ENCODE measurements at regions not wholly inside any gene's neighbourhood (a gene's known extent, or its start where the extent isn't known, plus 50 kb on each side); places are given as distances from the start of the nearest gene placed in this dataset.

DNA sequence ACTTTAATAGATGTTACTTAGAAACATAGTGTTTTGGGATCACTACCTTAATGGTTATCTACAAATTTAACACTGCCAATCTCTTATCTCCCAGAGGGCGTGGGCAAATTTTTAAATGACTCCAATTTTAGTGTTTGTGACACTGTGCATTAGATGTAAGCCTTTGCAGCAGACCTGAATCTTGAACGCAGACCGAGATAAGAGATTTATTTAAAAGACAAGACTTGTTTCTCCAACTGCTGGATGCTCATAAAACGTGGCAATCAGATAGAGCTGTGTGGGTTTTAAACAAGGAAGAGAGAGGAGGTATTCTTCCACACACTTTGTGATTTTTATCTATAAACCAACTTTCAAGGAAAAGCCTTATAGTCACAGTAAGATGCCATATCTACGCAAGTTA is 252.5 kb upstream of the NR3C2 start:
- intact Hi-C loops (cut with DNase I): no loop called here
- H3K36me3 ChIP-seq: no peaks in the 10 kb centered on the region
- TF ChIP-seq CTCF (IDR thresholded peaks at IDR 0.05): no peak
- TF ChIP-seq POLR2A (IDR thresholded peaks at IDR 0.05): no peak
- no peaks in the 10 kb centered on the region for H3K9me3 ChIP-seq
- DNase-seq: no peak
- H3K4me3 ChIP-seq: no peak overlapping the region
- H3K4me1 ChIP-seq: no peaks in the 10 kb centered on the region
- H3K27ac ChIP-seq: no peak overlapping the region
- no peaks in the 10 kb centered on the region for H3K27me3 ChIP-seq
- 76 to 78% methylated on average over 5 of the region's 5 CpGs for WGBS, 2 donors

- Histone ChIP-seq H3K9me3 (no peaks in the 10 kb centered on the region), H3K27ac (no peak overlapping the region), H3K4me1 (no peaks in the 10 kb centered on the region), H3K36me3 (no peaks in the 10 kb centered on the region), H3K27me3 (no peaks in the 10 kb centered on the region), H3K4me3 (no peak overlapping the region)
- DNase-seq: no peak
- WGBS, 2 donors: 61 to 80% methylated on average over 2 of the region's 2 CpGs
- intact Hi-C loops (cut with DNase I): no loop called here
- TF ChIP-seq POLR2A (IDR thresholded peaks at IDR 0.05) (no peak), CTCF (IDR thresholded peaks at IDR 0.05) (no peak)
Observed at GRCh38 chr4:148693913-148694649, 251.9 kb upstream of the NR3C2 start.

DNA sequence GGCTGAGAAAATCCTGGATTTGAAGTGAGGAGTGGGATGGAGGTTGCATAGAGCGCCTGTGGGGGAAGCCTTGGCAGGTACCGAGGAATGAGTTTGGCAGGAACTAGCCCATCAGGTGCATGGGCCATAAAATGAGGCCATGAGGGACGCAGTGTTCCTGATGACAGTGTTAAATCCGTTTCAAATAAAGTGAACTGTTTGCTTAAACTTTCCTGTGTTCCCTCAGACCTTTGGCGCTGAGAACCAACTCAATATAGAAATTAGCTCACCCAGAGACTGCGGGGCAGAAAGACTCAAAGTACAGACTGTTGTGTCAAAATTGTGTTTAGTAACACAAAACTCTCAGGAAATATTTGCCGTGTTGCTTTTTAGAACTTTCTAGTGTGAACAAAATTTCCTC is 250.0 kb upstream of the NR3C2 start:
- Histone ChIP-seq H3K27me3 (no peaks in the 10 kb centered on the region), H3K9me3 (no peaks in the 10 kb centered on the region), H3K27ac (no peak overlapping the region), H3K36me3 (no peaks in the 10 kb centered on the region), H3K4me3 (no peak overlapping the region), H3K4me1 (no peaks in the 10 kb centered on the region)
- no peak for TF ChIP-seq CTCF (IDR thresholded peaks at IDR 0.05)
- TF ChIP-seq POLR2A (IDR thresholded peaks at IDR 0.05): no peak
- DNase-seq: no peak
- 78 to 82% methylated on average over 7 of the region's 7 CpGs for WGBS, 2 donors
- intact Hi-C loops (cut with DNase I): no loop called here

DNA sequence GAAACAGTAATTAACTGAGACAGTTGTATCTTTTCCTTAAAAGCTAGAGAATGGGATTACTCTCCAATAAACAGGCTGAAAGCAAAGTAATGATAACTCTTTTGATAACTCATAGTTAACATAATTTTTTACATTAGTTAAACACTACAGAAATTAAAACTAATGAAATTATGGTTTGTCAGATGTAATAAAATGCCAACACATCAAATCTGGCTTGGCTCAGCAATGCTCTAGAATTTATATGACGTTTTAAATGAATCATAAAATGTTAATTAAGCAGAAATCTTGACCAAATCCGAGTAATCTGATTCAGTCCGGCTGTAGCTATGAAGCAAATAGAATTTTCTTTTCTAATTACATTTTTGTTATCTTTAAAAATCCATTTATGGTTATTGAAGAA is 244.2 kb upstream of the NR3C2 start:
- no peak for TF ChIP-seq CTCF (IDR thresholded peaks at IDR 0.05)
- TF ChIP-seq POLR2A (IDR thresholded peaks at IDR 0.05): no peak
- Histone ChIP-seq H3K36me3 (no peaks in the 10 kb centered on the region), H3K4me3 (no peak overlapping the region), H3K4me1 (no peaks in the 10 kb centered on the region), H3K27ac (no peak overlapping the region), H3K27me3 (no peaks in the 10 kb centered on the region), H3K9me3 (no peaks in the 10 kb centered on the region)
- 46 to 61% methylated on average over 3 of the region's 3 CpGs for WGBS, 2 donors
- DNase-seq: no peak
- intact Hi-C loops (cut with DNase I): no loop called here

DNA sequence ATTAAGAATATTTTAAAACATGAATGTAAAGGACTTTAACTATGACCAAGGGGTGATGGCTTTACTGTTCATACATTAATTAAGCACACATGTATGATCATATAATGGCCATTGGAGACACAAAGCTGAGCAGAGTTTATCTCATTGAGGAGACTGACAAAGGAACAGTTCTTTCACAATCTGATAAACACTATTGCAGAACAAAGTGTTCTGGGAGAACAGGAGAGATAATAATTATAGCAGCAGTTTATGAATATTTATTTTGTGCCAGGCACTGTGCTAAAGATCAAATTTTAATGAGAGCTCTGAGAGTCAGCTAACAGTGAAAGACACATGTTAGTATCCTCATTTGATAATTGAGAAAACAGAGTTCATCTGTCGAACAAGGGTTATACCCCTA is 242.4 kb upstream of the NR3C2 start:
- Histone ChIP-seq H3K27ac (no peak overlapping the region), H3K36me3 (no peaks in the 10 kb centered on the region), H3K4me3 (no peak overlapping the region), H3K4me1 (no peaks in the 10 kb centered on the region), H3K27me3 (no peaks in the 10 kb centered on the region), H3K9me3 (no peaks in the 10 kb centered on the region)
- no peak for DNase-seq
- 50 to 95% methylated on average over 1 of the region's 1 CpG for WGBS, 2 donors
- intact Hi-C loops (cut with DNase I): no loop called here
- TF ChIP-seq CTCF (IDR thresholded peaks at IDR 0.05) (no peak), POLR2A (IDR thresholded peaks at IDR 0.05) (no peak)

All from esophagus squamous epithelium (tissue), 5 donors.